Hepatocyte (in vitro differentiated cells): ENCODE measurements at regions not wholly inside any gene's neighbourhood (a gene's known extent, or its start where the extent isn't known, plus 50 kb on each side); places are given as distances from the start of the nearest gene placed in this dataset.
"Not testable (repeated sequence)": the region's sequence is repeated elsewhere in the genome, so short reads cannot be mapped to it uniquely, and the experiment has no call there.

ENCODE experiments used
- EZH2 ChIP-seq: fragments of 200-600 bp; sonication (generic); IDR thresholded peaks from 2 replicates; pipeline ENCODE4 v1.6.1; 2016; ENCODE audit warnings: antibody characterized with exemption, mild to moderate bottlenecking, borderline replicate concordance
- TF ChIP-seq, protein P1 (sequence below): fragments of 200-600 bp; sonication (generic); IDR thresholded peaks from 2 replicates; pipeline ENCODE4 v1.5.1; 2016; ENCODE audit warnings: antibody characterized with exemption, mild to moderate bottlenecking; ENCODE audit not compliant: poor library complexity

- TF ChIP-seq, protein P1, sequence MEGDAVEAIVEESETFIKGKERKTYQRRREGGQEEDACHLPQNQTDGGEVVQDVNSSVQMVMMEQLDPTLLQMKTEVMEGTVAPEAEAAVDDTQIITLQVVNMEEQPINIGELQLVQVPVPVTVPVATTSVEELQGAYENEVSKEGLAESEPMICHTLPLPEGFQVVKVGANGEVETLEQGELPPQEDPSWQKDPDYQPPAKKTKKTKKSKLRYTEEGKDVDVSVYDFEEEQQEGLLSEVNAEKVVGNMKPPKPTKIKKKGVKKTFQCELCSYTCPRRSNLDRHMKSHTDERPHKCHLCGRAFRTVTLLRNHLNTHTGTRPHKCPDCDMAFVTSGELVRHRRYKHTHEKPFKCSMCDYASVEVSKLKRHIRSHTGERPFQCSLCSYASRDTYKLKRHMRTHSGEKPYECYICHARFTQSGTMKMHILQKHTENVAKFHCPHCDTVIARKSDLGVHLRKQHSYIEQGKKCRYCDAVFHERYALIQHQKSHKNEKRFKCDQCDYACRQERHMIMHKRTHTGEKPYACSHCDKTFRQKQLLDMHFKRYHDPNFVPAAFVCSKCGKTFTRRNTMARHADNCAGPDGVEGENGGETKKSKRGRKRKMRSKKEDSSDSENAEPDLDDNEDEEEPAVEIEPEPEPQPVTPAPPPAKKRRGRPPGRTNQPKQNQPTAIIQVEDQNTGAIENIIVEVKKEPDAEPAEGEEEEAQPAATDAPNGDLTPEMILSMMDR: not testable (repeated sequence)
- not testable (repeated sequence) for TF ChIP-seq EZH2
These were observed 785.3 kb downstream of the SH3BGRL start for GRCh38 chrX:81987217-81987616.
